H1 (cell line): ENCODE measurements at regions not wholly inside any gene's neighbourhood (a gene's known extent, or its start where the extent isn't known, plus 50 kb on each side); places are given as distances from the start of the nearest gene placed in this dataset.

Experiments used
- CTCF ChIA-PET: fragments of 300-600 bp; sonication (Branson Sonifier 250); formaldehyde crosslinking; loops from one replicate; lab custom pipeline; 2021; ENCODE audit not compliant: partially characterized antibody; lab: Charles Lee
- POLR2A ChIA-PET: fragments of 300-600 bp; sonication (Branson Sonifier 250); formaldehyde crosslinking; loops from one replicate; lab custom pipeline; 2021; ENCODE audit warnings: inconsistent platforms; ENCODE audit not compliant: partially characterized antibody; lab: Charles Lee
- DNase-seq, 2 experiments: peaks; one replicate each; pipeline versions ENCODE4 v3.0.0 to v3.0.0-alpha.2; 2010 to 2022; ENCODE audit warnings: low spot score in 2 of 2, low read depth in 1 of 2, mixed read lengths in 1 of 2
- FAIRE-seq: peaks from 2 replicates; lab custom pipeline; 2011; peaks lifted over from hg19 to GRCh38; lab: Jason Lieb, UNC
- H2AFZ ChIP-seq: 2 replicates; pipeline ENCODE4 v1.8.1; 2012; ENCODE audit warnings: low read length, inconsistent platforms
- H2AK5ac ChIP-seq: 2 replicates; pipeline ENCODE4 v1.6.1; 2013; ENCODE audit warnings: low read depth, low read length
- H2BK120ac ChIP-seq: replicated peaks from 2 replicates; pipeline ENCODE3; 2013; ENCODE audit warnings: low read depth, low read length, inconsistent platforms
- H2BK12ac ChIP-seq: 2 replicates; pipeline ENCODE4 v1.6.1; 2013; ENCODE audit warnings: low read depth, low read length
- H2BK15ac ChIP-seq: 2 replicates; pipeline ENCODE4 v1.6.1; 2013; ENCODE audit warnings: low read length
- H2BK20ac ChIP-seq: 2 replicates; pipeline ENCODE4 v1.6.1; 2013; ENCODE audit warnings: low read length
- H2BK5ac ChIP-seq: 2 replicates; pipeline ENCODE4 v1.6.1; 2013; ENCODE audit warnings: low read depth, low read length
- H3K14ac ChIP-seq: 2 replicates; pipeline ENCODE4 v1.6.1; 2013; ENCODE audit warnings: inconsistent platforms; ENCODE audit not compliant: insufficient read length
- H3K18ac ChIP-seq: 2 replicates; pipeline ENCODE4 v1.6.1; 2013; ENCODE audit warnings: low read length; ENCODE audit errors: extremely low read depth
- H3K23ac ChIP-seq: 2 replicates; pipeline ENCODE4 v1.6.1; 2013; ENCODE audit warnings: inconsistent platforms; ENCODE audit not compliant: insufficient read length
- H3K23me2 ChIP-seq: 2 replicates; pipeline ENCODE4 v1.6.1; 2013; ENCODE audit warnings: low read depth, low read length
- H3K27ac ChIP-seq: 2 replicates; pipeline ENCODE4 v1.6.1; 2011; ENCODE audit warnings: low read depth, low read length, inconsistent platforms
- H3K27me3 ChIP-seq, 4 experiments: replicated peaks in 1 of 4; 1 replicate in 1 of 4; 2 replicates in 3 of 4; pipeline versions ENCODE4 v1.6.1 to v1.8.1; 2011 to 2013; ENCODE audit warnings: low read length in 3 of 4, mild to moderate bottlenecking in 3 of 4, inconsistent platforms in 2 of 4, mixed read lengths in 2 of 4, moderate library complexity in 1 of 4; ENCODE audit not compliant: control insufficient read depth in 3 of 4, insufficient read depth in 3 of 4; ENCODE audit errors: extremely low read depth in 1 of 4
- H3K36me3 ChIP-seq, 4 experiments: 2 replicates each; pipeline versions ENCODE4 v1.6.1 to v1.8.1; 2011 to 2013; ENCODE audit warnings: mild to moderate bottlenecking in 4 of 4, low read length in 3 of 4, moderate library complexity in 2 of 4, control low read depth in 1 of 4, inconsistent platforms in 1 of 4; ENCODE audit not compliant: insufficient read depth in 4 of 4, control insufficient read depth in 2 of 4
- H3K4ac ChIP-seq: replicated peaks from 2 replicates; pipeline ENCODE3; 2013; ENCODE audit warnings: low read length, low read depth, mixed read lengths, inconsistent platforms; ENCODE audit not compliant: insufficient read length
- H3K4me1 ChIP-seq, 4 experiments: replicated peaks in 1 of 4; 1 replicate in 1 of 4; 2 replicates in 3 of 4; pipeline versions ENCODE4 v1.6.1 to v1.8.1; 2011 to 2013; ENCODE audit warnings: low read length in 3 of 4, inconsistent platforms in 2 of 4, mixed read lengths in 1 of 4; ENCODE audit not compliant: insufficient read depth in 4 of 4, control insufficient read depth in 3 of 4
- H3K4me2 ChIP-seq, 2 experiments: 2 replicates each; pipeline versions ENCODE4 v1.6.1 to v1.8.1; 2011 to 2013; ENCODE audit warnings: low read depth in 2 of 2, low read length in 2 of 2, control low read depth in 1 of 2, inconsistent platforms in 1 of 2, mild to moderate bottlenecking in 1 of 2; ENCODE audit not compliant: insufficient read depth in 1 of 2
- H3K4me3 ChIP-seq, 4 experiments: fragments of 200-600, 300-600 bp in 1 of 4; sonication (generic), shearing (Covaris generic), sonication (Bioruptor Twin) in 1 of 4; 2 replicates each; pipeline versions ENCODE4 v1.5.1 to v1.8.1; 2011 to 2016; ENCODE audit warnings: low read length in 4 of 4, low read depth in 3 of 4, control low read depth in 2 of 4, inconsistent platforms in 2 of 4, mild to moderate bottlenecking in 2 of 4, mixed read lengths in 1 of 4, moderate library complexity in 1 of 4; ENCODE audit not compliant: insufficient read depth in 2 of 4; ENCODE audit errors: extremely low read depth in 1 of 4
- H3K56ac ChIP-seq: replicated peaks from 2 replicates; pipeline ENCODE3; 2013; ENCODE audit warnings: low read depth, mild to moderate bottlenecking, mixed read lengths, low read length, inconsistent platforms; ENCODE audit not compliant: insufficient read length
- H3K79me1 ChIP-seq: 2 replicates; pipeline ENCODE4 v1.6.1; 2013; ENCODE audit warnings: low read depth, low read length, control low read depth
- H3K79me2 ChIP-seq, 2 experiments: 2 replicates each; pipeline versions ENCODE4 v1.6.1 to v1.8.1; 2012 to 2013; ENCODE audit warnings: low read length in 2 of 2, mild to moderate bottlenecking in 2 of 2, inconsistent platforms in 1 of 2; ENCODE audit not compliant: insufficient read depth in 2 of 2, control insufficient read depth in 1 of 2
- H3K9ac ChIP-seq, 4 experiments: replicated peaks in 1 of 4; 1 replicate in 1 of 4; 2 replicates in 3 of 4; pipeline versions ENCODE4 v1.6.1 to v1.8.1; 2011 to 2013; ENCODE audit warnings: low read depth in 3 of 4, low read length in 3 of 4, control low read depth in 2 of 4, mild to moderate bottlenecking in 2 of 4, moderate library complexity in 2 of 4, inconsistent platforms in 1 of 4; ENCODE audit errors: extremely low read depth in 1 of 4
- H3K9me3 ChIP-seq, 2 experiments: 2 replicates each; pipeline versions ENCODE4 v1.6.1 to v1.8.1; 2012 to 2013; ENCODE audit warnings: mild to moderate bottlenecking in 2 of 2, moderate library complexity in 2 of 2, control low read depth in 1 of 2, inconsistent platforms in 1 of 2, low read depth in 1 of 2, low read length in 1 of 2, mixed read lengths in 1 of 2; ENCODE audit not compliant: insufficient read depth in 2 of 2
- H4K20me1 ChIP-seq, 2 experiments: replicated peaks in 1 of 2; 2 replicates each; pipeline versions ENCODE3 to v1.8.1; 2011 to 2013; ENCODE audit warnings: inconsistent platforms in 2 of 2, low read length in 2 of 2, mild to moderate bottlenecking in 1 of 2; ENCODE audit not compliant: insufficient read depth in 2 of 2, control insufficient read depth in 1 of 2
- H4K5ac ChIP-seq: 2 replicates; pipeline ENCODE4 v1.6.1; 2013; ENCODE audit warnings: low read length, low read depth, mixed read lengths, inconsistent platforms; ENCODE audit not compliant: insufficient read length
- H4K8ac ChIP-seq: 2 replicates; pipeline ENCODE4 v1.8.0; 2013; ENCODE audit warnings: mild to moderate bottlenecking, moderate library complexity, low read length, inconsistent platforms; ENCODE audit not compliant: insufficient read depth; ENCODE audit errors: extremely low read depth
- H4K91ac ChIP-seq: replicated peaks from 2 replicates; pipeline ENCODE3; 2013; ENCODE audit warnings: low read length, mixed read lengths, inconsistent platforms; ENCODE audit not compliant: insufficient read length
- BCL11A ChIP-seq, 2 experiments: IDR thresholded peaks; one replicate each; pipeline ENCODE4 v1.6.1; 2011; ENCODE audit warnings: low read depth in 2 of 2, low read length in 2 of 2, mild to moderate bottlenecking in 2 of 2
- WGBS, 2 experiments: shearing (Covaris generic) in 1 of 2; methylation state at CpG; one replicate each; pipeline versions ENCODE4 v1.1.6 to v1.1.7; 2013 to 2015; ENCODE audit warnings: low lambda C conversion rate in 2 of 2, mixed read lengths in 2 of 2, inconsistent platforms in 1 of 2, low coverage in 1 of 2, missing lambda C conversion rate in 1 of 2; ENCODE audit not compliant: insufficient replicate concordance in 2 of 2, insufficient coverage in 1 of 2, insufficient read length in 1 of 2; ENCODE audit errors: extremely low coverage in 1 of 2, missing lambda C conversion rate in 1 of 2; 5-methylcytosine and 5-hydroxymethylcytosine counted together

- CTCF ChIA-PET, result no interaction called here
- no peaks in the 10 kb centered on the region for H3K27me3 ChIP-seq
These were observed 197.9 kb downstream of the MBL2 start for GRCh38 chr10:52574697-52575096.

More at GRCh38 chr10:52574697-52575096, 197.9 kb downstream of the MBL2 start:
- Histone ChIP-seq H3K4me3 (no peak overlapping the region), H3K9me3 (no peaks in the 10 kb centered on the region), H3K4me1 (no peaks in the 10 kb centered on the region), H2AK5ac (no peak overlapping the region), H2BK120ac (no peak overlapping the region), H3K14ac (no peak overlapping the region), H3K4me2 (no peak overlapping the region), H2BK12ac (no peak overlapping the region), H3K27ac (no peak overlapping the region), H3K23me2 (no peaks in the 10 kb centered on the region), H3K23ac (no peak overlapping the region), H4K8ac (no peak overlapping the region), H3K36me3 (no peaks in the 10 kb centered on the region), H3K79me2 (no peaks in the 10 kb centered on the region), H4K91ac (no peak overlapping the region), H3K4ac (no peak overlapping the region), H2AFZ (no peak overlapping the region), H3K9ac (no peak overlapping the region), H4K5ac (no peak overlapping the region), H4K20me1 (no peaks in the 10 kb centered on the region), H2BK20ac (no peak overlapping the region), H2BK5ac (no peak overlapping the region), H3K18ac (no peak overlapping the region), H2BK15ac (no peak overlapping the region), H3K56ac (no peak overlapping the region), H3K79me1 (no peaks in the 10 kb centered on the region)
- POLR2A ChIA-PET, result no interaction called here
- WGBS, 2 experiments, result 100% methylated on average over 2 of the region's 2 CpGs; no CpG with 5 or more reads in 1 of the 2 experiments
- TF ChIP-seq BCL11A (IDR thresholded peaks at IDR 0.05; ENCODE audit: low read depth in 2 of 2, low read length in 2 of 2), result no peak
- DNase-seq (no peak), FAIRE-seq (no peak)
